Hematopoietic multipotent progenitor cell treated with erythropoietin and hydrocortisone succinate and interleukin-3 and kit ligand, for 8 days (in vitro differentiated cells): ENCODE measurements at regions not wholly inside any gene's neighbourhood (a gene's known extent, or its start where the extent isn't known, plus 50 kb on each side); places are given as distances from the start of the nearest gene placed in this dataset.
"Not testable (repeated sequence)": the region's sequence is repeated elsewhere in the genome, so short reads cannot be mapped to it uniquely, and the experiment has no call there.

ENCODE experiments used
- DNase-seq: peaks from one replicate; pipeline ENCODE4 v3.0.0-alpha.2; 2015

DNA sequence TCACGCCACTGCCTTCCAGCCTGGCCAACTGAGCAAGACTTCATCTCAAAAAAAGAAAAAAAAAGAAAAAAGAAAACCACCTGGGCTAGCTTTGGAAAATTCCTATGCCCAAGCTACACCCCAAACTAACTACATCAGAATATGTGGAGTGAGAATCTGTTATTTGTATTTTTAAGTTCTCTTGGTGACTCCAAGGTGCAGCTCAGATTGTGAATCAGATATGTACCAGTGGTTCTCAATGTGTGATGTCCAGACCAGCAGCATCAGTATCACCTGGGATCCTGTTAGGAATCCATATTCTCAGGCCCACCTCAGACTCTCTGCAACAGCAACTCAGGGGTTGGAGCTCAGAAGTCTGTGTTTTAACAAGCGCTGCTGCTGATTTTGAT, 376.8 kb downstream of the EDEM1 start:
- no peak for DNase-seq

DNA sequence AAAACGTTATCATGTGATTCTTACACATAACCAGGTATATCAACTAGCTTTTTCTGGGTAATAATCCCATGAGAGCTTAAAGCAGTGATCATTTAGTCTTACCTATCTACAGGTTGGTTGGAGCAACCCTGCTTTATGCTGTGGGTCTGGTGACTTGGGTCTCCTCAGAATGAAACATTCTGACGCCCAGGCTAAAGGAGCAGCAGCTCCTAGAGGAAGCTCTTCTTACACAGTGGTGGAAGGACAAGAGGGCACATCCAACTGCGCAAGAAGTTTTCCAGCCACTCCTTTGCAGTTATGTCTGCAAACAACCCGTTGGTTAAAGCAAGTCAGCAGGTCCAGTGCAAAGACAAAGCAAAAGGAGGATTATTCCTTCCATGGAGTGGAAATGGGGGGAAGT, 377.5 kb downstream of the EDEM1 start:
- DNase-seq: no peak

DNA sequence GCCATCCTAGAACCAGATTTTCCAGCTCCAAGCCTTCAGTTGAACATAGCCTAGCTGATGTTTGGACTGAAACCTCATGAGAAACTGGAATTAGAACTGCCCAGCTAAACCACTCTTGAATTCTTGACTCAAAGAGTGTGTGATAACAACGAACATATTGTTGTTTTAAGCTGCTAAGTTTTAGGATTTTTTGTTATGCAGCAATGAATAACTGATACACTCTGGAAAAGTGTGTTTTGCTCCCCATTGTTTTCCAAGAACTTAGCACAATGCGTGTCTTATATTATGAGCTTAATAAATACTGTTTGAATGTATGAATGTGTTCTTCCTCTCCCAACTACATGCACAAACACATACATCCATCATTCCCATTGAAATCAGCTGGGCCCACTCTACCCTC, 379.6 kb downstream of the EDEM1 start:
- no peak for DNase-seq

DNA sequence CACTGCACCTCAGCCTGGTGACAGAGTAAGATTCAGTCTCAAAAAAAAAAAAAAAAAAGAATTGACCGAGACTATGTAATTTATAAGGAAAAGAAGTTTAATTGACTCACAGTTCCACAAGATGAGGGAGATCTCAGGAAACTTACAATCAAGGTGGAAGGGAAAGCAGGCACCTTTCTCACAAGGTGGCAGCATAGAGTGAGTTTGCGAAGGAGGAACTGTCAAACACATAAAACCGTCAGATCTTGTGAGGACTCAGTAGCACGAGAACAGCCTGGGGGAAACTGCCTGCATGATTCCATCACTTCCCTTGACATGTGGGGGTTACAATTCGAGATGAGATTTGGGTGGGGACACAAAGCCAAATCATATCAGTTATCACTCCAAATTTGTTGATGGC, 380.9 kb downstream of the EDEM1 start:
- DNase-seq: peak; percentile 21

DNA sequence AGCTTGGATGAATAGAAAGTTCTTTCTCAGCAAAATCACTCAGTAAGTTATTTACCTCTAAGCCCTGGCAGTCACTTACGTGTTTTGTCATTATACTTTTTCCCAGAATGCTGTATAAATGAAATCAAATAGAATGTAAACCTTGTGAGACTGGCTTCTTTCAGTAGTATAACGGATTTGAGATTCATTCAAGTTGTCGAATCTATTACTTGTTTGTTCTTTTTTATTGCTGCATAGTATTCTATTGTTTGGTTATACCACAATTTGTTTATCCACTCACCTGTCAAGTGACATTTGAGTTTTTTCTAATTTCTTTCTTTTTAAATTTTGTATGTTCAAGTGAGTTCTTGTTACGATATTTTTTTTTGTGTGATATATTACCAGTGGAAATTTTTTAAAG, 381.6 kb downstream of the EDEM1 start:
- DNase-seq: no peak

DNA sequence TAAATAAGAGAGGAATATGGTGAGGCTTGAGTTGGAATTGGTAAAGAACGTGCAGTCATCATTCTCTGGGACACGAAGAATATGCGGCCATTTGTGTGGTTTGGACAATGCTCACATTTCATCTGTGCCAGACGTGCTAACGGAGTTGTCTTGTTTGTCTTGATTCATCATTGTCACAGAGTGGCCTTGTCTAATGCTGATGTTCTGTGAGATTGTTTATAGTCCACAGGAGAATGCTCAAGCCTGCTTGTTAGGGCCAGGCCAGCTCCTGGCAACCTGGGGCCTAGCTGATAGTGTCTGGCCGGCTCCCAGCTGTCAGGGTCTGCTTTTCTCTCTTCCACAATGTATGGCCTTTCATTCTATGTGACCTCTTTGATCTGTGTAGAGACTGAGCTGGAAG, 384.7 kb downstream of the EDEM1 start:
- DNase-seq: no peak

DNA sequence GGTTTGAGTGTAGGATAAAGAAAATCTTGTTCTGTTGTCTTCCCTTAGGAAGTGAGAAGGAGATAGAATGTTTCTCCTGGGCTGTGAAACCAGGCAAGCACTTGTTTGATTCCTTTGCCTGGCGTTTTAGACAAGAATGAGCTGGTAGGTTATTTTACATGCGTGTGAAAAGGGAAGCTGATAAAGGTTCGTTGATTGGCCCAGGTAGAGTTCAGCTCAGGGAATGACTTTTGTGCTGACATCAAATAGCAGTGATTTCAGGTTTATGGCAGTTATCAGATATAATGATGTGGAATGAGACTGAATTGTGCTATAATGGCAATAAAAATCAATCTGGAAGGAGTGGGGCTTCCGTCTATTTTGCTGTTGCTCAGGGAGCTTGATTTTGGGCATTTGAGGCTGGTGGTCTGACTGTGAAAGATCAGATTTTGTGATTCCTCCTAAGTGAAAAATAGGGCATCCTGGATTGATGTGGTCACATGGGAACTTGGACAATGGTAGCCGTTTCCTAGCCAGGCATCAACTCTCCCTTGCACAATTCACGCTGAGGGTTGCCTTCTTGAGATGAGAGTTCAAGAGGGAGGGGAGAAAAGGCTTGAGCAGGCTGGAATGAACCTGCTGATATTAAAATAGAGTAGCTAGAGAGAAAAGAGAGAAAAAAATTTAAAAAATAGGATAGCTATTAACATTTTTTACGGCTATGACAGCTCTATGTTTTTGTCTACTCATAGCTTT, 388.9 kb downstream of the EDEM1 start:
- DNase-seq: no peak

DNA sequence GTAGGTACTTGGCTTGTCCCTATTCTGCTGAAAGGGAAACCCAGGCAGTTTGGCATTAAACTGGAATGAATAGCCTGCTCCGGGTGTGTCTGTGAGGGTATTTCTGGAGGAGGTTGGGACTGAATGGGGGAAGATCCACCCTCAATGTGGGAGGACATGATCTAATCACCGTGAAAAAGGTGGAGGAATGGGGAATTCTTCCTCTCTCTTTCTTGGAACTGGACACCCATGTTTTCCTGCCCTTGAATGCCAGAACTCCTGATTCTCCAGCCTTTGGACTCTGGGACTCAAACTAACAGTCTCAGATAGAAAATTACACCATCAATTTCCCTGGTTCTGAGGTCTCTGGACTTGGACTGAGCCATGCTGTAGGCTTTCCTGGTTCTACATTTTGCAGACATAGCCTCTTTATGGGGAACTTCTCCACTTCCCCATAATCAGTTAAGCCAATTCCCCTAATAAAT, 391.7 kb downstream of the EDEM1 start:
- no peak for DNase-seq

DNA sequence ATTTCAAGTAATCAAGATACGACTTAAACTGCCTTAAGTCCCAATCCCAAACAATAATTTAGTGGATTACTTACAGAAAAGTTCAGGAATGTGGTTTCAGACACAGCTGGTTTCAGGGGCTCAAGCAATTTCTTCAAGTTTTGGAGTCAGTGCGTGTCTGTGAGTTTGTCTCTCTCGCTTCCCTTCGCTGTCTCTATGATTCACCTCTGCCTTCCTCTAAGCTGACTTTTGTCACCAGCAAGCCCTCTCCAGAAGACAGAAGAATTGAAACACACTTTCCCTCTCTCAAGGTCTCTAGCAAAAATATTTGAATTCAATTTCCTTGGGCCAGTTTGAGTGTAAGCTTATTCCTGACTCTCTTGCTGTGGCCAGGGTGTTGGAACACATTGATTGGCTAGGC, 392.4 kb downstream of the EDEM1 start:
- no peak for DNase-seq

DNA sequence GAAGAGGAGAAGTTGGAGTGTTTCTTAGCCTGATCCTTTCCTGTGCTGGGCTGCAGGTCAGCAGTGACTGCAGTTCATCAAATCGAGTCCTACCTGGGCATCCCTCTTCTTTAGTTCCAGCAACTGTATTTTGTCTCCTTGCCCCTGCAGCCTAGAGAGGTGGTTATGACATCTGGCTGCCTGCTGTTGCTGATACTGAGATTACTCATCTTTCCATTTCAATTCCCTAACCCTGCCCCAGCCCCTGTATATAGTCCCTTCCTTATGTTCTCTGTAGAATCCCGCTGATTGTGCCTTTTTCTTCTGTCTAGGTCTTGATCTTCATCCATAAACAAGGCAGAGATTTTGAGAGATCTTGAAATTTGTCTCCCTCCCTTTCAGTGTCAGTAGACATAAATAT, 393.3 kb downstream of the EDEM1 start:
- DNase-seq: no peak

DNA sequence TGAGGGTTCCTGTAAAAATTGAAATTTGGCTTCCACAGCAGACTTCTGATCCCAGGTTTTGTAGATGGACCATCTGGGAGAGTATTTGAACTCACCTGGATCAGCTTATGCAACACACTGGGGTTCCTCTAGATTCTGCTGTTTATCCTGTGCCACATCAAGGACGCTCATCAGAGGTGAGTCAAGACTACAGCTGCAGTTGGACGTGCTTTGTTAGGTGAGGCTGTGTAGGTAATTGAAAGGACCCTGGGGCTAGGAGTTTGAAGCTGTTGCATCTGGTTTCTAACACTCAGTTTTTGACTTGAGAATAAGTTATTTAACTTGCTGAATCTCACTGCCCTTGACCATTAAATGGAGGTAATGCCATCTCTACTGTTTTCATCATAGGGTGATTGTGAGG, 394.2 kb downstream of the EDEM1 start:
- DNase-seq: no peak

DNA sequence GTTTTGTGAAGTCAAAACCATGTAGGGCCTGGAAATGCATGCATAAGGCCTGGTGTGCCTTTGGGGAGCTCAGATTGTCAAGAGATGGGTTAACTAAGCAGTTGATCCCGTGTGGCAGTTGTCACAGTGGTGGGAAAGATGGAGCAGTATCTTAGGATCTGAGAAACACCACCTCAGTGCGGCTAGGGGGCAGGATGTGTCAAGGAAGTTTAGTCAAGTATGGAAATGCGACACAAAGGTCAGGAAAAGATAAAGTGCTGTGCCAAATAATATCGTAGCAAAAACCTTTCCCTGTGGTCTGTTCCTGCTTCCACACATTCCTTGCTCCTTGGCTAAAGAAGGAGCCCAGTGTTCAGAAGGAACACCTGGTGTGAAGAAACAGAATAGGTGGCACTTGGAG, 396.4 kb downstream of the EDEM1 start:
- DNase-seq: no peak

DNA sequence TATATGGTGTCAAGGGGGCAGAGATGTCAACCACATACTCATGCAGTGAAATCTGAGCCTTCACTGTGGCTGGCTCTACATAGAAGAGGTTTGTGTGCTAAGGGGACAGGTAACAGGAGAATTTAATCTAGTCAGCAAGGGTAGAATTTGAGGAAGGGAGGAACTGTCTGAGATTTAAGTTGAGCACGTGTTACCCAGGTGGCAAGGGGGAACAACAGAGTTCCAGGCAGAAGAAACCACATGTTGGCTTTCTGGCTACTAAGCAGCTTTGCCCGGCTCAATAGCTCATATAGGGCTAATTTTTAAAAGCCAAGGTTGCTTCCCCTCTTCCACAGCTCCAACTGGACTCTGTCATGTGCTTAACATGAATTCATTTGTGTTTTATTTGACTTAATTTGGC, 397.6 kb downstream of the EDEM1 start:
- DNase-seq: no peak

DNA sequence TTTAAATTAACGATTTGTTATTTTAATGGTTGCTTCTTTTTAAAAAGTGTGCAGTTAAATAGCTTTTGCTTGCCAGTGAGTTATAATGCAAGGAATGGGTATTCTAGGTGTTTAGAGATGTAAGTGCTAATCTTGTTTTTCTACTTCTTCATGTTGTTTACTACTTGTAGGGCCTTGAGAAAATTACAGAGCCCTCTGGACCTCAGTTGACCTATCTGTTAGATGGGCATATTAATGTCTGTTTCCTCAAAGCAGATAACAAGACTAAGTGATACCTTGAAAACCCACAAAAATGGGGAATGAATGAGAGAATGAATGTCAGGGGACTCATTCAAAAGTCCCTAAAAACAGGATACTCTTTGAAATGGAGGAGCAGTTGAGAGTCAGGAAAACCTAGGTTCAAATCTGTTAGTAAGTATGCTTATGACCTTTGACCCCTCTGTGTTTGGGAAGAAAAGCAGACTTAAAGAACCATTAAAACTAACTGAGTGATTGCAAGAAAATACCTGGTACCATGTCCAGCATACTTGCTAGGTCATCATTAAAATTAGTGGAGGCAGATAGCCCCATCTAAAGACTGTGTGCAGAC, 419.5 kb downstream of the EDEM1 start:
- no peak for DNase-seq

DNA sequence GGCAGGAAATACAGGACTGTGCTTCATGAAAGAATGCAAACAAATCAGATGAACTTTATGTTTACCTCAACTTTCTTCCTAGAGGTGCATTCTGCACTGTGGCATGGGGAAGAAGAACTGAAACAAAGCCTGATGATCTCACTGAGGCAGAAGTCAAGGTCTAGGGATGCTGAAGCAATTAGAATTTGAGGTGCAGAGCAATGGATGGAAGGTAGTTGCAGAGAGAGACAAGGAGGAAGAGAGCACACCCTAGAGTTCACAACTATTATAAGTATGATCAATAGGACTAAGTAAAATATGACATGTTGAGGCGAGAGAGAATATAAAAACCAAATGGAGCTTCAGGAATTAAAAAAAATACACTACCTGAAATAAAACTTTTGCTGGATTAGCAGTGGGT, 420.1 kb downstream of the EDEM1 start:
- no peak for DNase-seq

DNA sequence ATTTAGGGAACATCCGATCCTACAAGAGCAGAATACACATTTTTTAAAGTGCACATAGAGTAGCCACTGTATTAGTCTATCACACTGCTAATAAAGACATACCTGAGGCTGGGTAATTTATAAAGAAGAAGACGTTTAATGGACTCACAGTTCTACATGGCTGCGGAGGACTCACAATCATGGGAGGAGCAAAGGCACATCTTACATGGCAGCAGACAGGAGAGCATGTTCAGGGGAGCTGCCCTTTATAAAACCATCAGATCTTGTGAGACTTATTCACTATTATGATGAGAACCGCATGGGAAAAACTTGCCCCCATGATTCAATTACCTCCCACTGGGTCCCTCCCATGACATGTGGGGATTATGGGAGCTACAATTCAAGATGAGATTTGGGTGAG, 421.5 kb downstream of the EDEM1 start:
- not testable (repeated sequence) for DNase-seq

DNA sequence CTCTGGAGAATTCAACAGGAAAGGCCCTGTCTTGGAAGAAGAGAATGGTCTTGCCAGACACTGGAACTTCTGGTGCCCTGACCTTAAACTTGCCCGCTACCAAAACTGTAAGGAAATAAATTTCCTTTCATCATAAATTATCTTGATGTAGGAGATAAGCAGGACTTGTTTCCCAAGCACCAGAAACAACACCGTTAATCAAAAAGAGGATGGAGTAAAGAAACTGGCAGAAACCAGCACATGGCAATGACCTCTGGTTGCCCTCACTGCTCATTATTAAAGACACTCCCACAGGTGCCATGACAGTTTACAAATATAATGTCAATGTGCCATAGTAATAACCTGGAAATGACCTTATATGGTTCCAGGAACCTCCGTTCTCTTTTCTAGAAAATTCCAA, 426.1 kb downstream of the EDEM1 start:
- no peak for DNase-seq

DNA sequence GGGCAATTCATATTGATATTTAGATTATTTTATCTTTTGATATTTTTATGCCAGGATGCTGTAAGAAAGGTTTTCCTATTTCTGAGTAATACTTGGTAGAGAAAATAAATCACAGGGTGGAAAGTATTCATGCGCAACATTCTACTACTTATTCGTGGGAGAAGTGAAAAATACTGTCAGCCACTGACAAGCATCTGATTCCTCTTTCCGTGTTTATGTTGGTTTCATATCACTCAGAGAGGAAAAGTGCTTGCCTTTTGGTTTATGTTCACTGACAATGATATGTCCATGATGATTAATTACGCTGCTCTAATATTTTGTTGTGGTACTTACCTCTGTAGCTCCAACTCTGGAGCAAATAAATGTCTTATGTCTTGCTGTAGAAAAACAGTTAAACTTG, 429.4 kb downstream of the EDEM1 start:
- DNase-seq: no peak

DNA sequence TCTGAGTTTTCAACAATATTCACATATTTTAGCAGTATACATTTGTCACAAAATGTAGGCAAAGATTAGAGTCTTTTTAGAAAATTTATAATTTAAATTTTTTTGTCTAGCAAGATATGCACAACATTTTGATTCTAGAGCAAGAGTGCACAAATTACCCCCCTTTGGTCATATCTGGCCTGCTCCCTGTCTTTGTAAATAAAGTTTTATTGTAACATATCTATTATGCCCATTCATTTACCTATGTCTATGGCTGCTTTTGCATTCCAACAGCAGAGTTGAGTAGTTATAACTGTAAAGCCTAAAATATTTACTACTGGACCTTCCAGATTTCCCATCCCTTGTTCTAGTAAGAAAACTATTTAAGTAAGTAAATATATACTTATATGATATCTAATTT, 430.7 kb downstream of the EDEM1 start:
- no peak for DNase-seq

DNA sequence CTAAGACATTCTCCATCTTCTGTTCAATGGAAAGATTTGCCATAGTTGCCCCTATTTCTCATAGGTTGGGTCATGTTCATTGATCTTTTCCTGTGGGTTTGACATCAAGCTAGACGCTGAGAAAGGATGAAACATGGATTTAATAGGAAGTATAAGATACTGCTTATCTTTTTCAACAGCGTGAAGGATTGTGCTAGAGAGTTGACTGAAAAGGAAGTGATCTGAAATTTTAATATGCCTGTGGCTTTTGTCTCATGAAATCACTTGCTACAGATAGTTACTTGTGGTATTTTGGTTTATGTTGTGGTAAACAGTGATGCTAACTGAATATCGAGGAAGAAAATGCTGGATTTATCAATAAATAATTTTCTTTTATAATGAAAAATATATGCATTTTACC, 442.9 kb downstream of the EDEM1 start:
- no peak for DNase-seq

DNA sequence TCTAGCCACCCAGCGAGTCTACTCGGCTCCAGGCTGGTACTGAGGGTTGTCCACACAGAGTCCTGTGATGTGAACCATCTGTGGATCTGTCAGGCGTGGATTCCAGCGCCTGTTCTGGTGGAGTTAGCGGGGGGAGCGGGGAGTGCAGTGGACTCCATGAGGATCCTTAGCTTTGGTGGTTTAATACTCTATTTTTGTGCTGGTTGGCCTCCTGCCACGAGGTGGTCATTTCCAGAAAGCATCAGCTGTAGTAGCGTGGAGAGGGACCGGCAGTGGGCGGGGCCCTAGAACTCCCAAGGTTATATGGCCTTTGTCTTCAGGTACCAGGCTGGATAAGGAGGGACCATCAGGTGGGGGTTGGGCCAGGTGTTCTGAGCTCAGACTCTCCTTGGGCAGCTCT, 446.5 kb downstream of the EDEM1 start:
- DNase-seq: no peak

DNA sequence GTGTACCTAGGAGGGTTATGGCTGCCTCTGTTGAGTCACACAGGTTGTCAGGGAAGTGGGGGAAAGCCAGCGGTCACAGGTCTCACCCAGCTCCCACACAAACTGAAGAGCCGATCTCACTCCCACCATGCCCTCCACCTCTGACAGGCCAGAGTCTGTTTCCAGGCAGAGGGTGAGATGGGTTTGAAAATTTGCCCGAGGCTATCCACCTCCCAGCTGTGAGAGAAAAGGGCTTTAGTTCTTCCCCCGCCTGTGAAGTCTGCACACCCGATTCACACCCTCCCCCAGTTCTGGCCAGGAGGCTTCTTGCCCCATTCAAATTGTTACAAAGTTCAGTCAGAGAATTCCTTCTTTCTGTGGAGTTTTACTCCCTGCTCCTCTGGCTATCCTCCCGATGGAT, 446.9 kb downstream of the EDEM1 start:
- no peak for DNase-seq

DNA sequence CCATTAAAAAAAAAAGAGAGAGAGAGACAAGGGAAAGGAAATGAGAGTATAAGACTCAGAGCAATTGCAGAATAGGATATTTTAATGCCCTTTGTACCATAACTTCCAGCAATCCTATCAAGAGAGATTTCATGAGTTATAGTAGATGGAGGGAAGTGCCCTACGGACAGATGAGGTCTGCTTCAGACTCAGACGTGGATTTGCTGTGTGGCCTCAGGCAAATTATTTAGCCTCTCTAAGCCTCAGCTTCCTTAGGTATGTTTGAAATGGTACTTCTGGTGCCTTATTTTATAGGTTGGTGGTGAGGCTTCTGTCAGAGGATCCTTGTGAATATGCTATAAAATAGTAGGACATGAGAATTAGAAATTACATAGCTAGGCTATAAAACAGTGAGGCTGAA, 448.2 kb downstream of the EDEM1 start:
- DNase-seq: no peak

DNA sequence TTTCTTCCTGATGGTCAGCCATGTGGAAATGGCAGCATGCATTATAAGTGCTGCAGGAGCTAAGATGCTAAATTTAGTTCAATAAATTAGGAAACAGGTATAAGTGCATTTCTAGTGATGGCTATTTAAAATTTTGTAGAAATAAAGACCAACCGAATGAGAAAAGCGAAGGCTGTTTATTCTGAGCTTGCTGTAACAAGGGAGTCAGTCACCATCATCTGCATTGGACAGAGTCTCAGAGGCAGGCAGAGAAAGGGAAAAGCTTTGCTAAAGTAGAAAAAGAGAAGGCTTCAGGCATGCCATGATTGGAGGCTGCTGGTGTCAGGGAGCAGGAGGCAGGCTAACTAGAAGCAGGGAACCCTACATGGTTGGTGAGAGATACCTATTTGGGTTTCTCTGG, 451.0 kb downstream of the EDEM1 start:
- DNase-seq: no peak
